ENCODE measurements at regions not wholly inside any gene's neighbourhood (a gene's known extent, or its start where the extent isn't known, plus 50 kb on each side); places are given as distances from the start of the nearest gene placed in this dataset.

- TF ChIP-seq, protein P1, sequence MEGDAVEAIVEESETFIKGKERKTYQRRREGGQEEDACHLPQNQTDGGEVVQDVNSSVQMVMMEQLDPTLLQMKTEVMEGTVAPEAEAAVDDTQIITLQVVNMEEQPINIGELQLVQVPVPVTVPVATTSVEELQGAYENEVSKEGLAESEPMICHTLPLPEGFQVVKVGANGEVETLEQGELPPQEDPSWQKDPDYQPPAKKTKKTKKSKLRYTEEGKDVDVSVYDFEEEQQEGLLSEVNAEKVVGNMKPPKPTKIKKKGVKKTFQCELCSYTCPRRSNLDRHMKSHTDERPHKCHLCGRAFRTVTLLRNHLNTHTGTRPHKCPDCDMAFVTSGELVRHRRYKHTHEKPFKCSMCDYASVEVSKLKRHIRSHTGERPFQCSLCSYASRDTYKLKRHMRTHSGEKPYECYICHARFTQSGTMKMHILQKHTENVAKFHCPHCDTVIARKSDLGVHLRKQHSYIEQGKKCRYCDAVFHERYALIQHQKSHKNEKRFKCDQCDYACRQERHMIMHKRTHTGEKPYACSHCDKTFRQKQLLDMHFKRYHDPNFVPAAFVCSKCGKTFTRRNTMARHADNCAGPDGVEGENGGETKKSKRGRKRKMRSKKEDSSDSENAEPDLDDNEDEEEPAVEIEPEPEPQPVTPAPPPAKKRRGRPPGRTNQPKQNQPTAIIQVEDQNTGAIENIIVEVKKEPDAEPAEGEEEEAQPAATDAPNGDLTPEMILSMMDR (IDR thresholded peaks at IDR 0.05 in 8 of 11, conservative IDR thresholded peaks at IDR 0.05 in 3 of 11) = no peak
- TF ChIP-seq POLR2A (IDR thresholded peaks at IDR 0.05) = no peak
These were observed 69.4 kb upstream of the GAS1 start for GRCh38 chr9:87016681-87017080.
